BE2C (cell line): ENCODE measurements at regions not wholly inside any gene's neighbourhood (a gene's known extent, or its start where the extent isn't known, plus 50 kb on each side); places are given as distances from the start of the nearest gene placed in this dataset.

Experiments
- DNase-seq: peaks from one replicate; pipeline ENCODE4 v3.0.0-alpha.2; 2020
- H3K27me3 ChIP-seq: fragments of 250-450 bp; sonication (Bioruptor Pico); 2 replicates; pipeline ENCODE4 v1.5.1; 2020; ENCODE audit warnings: mild to moderate bottlenecking
- H3K36me3 ChIP-seq: fragments of 250-450 bp; sonication (Bioruptor Pico); 2 replicates; pipeline ENCODE4 v1.5.1; 2020; ENCODE audit warnings: mild to moderate bottlenecking
- H3K4me1 ChIP-seq: fragments of 250-450 bp; sonication (Bioruptor Pico); 2 replicates; pipeline ENCODE4 v1.5.1; 2020
- H3K4me3 ChIP-seq: 2 replicates; pipeline ENCODE4 v1.5.1; 2011; ENCODE audit warnings: low read depth, low read length
- H3K9me3 ChIP-seq: fragments of 250-450 bp; sonication (Bioruptor Pico); 2 replicates; pipeline ENCODE4 v1.5.1; 2020
- TF ChIP-seq, protein P1 (sequence below): IDR thresholded peaks from 2 replicates; pipeline ENCODE4 v1.5.1; 2012; ENCODE audit warnings: mild to moderate bottlenecking, low read depth, low read length

DNA sequence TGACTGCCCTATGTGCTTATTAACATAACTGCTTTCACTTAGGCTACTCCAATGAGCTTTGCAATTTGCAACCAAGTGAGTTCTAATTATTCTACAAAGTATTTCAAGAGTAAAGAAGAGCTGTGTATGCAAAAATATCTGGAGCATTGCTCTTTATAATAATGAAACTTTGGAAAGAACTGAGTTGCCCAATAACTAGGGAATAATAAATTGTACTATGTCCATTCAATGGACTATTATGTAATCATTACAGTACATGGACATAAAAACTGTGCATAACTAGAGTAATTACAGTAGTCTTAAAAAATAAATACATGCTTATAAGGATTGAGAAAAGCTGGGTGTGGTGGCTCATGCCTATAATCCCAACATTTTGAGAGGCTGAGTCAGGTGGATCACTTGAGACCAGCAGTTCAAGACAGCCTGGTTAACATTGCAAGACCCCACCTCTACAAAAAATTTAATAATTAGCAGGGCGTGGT, 70.3 kb upstream of the JAK1 start:
- Histone ChIP-seq H3K4me3 (no peak overlapping the region), H3K9me3 (no peaks in the 10 kb centered on the region), H3K4me1 (no peaks in the 10 kb centered on the region), H3K27me3 (no peaks in the 10 kb centered on the region), H3K36me3 (no peaks in the 10 kb centered on the region)
- DNase-seq = no peak
- TF ChIP-seq, protein P1, sequence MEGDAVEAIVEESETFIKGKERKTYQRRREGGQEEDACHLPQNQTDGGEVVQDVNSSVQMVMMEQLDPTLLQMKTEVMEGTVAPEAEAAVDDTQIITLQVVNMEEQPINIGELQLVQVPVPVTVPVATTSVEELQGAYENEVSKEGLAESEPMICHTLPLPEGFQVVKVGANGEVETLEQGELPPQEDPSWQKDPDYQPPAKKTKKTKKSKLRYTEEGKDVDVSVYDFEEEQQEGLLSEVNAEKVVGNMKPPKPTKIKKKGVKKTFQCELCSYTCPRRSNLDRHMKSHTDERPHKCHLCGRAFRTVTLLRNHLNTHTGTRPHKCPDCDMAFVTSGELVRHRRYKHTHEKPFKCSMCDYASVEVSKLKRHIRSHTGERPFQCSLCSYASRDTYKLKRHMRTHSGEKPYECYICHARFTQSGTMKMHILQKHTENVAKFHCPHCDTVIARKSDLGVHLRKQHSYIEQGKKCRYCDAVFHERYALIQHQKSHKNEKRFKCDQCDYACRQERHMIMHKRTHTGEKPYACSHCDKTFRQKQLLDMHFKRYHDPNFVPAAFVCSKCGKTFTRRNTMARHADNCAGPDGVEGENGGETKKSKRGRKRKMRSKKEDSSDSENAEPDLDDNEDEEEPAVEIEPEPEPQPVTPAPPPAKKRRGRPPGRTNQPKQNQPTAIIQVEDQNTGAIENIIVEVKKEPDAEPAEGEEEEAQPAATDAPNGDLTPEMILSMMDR = no peak

DNA sequence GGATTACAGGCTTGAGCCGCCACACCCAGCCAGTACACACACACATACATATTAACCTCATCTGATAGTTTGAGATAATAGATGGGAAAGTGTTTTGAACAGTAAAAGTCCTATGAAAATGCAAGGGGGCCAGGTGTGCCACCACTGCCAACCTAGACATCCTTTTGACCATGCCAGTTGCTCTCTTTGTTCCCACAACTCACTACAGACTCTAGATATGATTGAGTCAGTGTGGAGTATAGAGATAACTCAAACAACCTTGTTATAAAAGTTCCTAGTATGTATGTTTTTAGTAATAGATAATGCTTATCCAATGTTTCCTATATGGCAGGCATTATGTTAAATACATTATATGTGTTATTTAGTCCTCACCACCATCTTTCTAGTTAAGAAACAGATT, 72.7 kb upstream of the JAK1 start:
- no peaks in the 10 kb centered on the region for H3K36me3 ChIP-seq
- no peak overlapping the region for H3K4me3 ChIP-seq
- DNase-seq = no peak
- no peaks in the 10 kb centered on the region for H3K9me3 ChIP-seq
- H3K4me1 ChIP-seq = no peaks in the 10 kb centered on the region
- H3K27me3 ChIP-seq = no peaks in the 10 kb centered on the region
- TF ChIP-seq, protein P1 = no peak

DNA sequence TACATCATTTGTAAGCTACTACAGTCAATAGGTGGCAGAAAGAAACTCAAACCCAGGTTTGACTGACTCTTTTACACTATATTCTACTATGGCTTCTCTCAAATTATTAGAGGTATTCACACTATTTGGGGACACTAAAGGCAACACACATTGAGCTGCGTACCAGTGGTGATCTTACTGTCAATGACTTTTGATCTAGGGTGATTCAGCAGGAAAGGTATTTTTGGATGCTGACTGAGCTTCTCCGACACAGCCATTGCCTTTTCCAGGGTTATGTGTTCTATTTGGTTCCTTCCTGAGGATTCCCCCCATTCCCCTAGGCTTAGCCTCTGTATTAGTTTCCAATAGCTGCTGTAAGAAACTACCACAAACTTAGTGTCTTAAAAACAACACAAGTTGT, 73.2 kb upstream of the JAK1 start:
- no peaks in the 10 kb centered on the region for H3K27me3 ChIP-seq
- TF ChIP-seq, protein P1 = no peak
- no peak for DNase-seq
- H3K4me1 ChIP-seq = no peaks in the 10 kb centered on the region
- H3K9me3 ChIP-seq = no peaks in the 10 kb centered on the region
- H3K4me3 ChIP-seq = no peak overlapping the region
- no peaks in the 10 kb centered on the region for H3K36me3 ChIP-seq

DNA sequence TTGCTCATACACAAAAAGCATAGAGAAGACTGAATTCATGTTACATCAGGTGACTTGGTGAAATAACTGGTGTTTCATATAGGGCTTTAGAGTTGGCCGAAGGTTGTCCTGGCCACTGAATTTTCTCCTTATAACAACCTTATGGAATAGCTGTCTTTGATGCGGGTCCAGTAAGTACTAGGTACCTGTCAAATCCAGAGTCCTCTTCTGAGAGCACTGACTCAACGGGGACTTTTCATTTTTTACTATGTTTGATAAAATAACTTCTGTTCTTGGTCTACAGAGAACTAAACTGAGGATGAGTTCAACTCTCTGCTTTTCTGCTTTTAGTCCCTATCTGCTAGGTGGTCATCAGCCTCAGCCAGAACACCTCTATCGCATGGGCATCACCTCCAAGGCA, 76.1 kb upstream of the JAK1 start:
- Histone ChIP-seq H3K4me1 (no peaks in the 10 kb centered on the region), H3K36me3 (no peaks in the 10 kb centered on the region)

DNA sequence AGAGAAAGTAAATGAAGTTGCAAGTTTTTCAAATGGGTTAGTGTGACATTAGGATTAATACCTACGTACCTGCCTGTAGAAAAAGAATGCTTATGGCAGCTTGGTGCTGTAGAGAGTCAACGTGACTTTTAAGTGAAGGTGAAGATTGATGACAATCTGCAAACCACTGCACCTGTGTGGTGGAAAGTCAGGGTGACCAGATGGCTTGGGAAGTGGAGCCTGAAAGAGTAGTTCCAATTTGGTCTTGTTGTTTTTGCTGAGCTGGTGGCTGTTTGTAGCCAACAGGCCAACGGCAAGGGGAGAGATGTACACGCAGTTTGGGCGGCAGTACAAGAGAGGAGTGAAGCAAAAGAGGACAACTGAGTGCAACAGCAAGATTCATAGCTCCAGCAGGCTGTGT, 78.1 kb upstream of the JAK1 start:
- Histone ChIP-seq H3K4me1 (no peaks in the 10 kb centered on the region), H3K4me3 (no peak overlapping the region), H3K9me3 (no peaks in the 10 kb centered on the region), H3K27me3 (no peaks in the 10 kb centered on the region), H3K36me3 (no peaks in the 10 kb centered on the region)
- TF ChIP-seq, protein P1 = no peak
- no peak for DNase-seq

More for the DNA sequence above, 76.1 kb upstream of the JAK1 start:
- no peak overlapping the region for H3K4me3 ChIP-seq
- TF ChIP-seq, protein P1 = no peak
- no peak for DNase-seq
- no peaks in the 10 kb centered on the region for H3K27me3 ChIP-seq
- no peaks in the 10 kb centered on the region for H3K9me3 ChIP-seq

DNA sequence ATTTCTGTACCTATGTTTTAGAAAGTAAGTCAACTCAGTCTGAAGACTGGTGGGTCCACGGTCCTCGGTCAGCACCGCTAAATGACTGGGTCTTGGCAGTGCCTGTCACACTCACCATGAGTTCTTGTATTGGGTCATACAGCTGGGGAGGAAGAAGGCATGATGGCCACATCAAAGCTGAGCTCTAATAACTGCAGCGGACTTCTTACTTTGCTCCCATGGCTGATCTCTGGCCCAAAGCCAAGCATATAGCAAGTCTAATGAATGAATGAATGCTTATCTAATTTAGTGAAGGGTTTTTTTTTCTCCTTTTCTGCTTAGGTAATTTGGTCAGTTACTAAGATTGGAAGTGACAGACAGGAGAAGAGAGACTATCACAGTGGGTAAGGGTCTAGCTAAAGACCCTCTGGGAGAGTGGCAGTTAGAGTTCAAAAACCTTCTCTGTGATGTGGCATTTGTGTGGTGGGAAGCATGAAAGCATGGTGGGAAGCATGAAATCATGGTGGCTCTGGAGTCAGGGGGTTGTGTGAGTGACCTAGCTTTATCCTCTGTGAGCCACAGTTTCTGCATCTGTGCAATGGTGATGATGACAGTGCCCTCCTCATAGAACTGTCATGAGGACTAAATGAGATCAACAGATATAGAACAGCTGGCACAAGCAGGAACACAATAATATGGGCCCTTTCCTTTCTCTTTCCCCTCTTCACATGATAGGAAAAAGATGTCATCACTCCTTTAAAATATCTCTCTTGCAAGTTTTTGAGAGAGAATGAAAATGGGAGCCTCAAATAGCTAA, 78.9 kb upstream of the JAK1 start:
- no peaks in the 10 kb centered on the region for H3K9me3 ChIP-seq
- TF ChIP-seq, protein P1 = no peak
- H3K4me3 ChIP-seq = no peak overlapping the region
- DNase-seq = no peak
- H3K36me3 ChIP-seq = no peaks in the 10 kb centered on the region
- no peaks in the 10 kb centered on the region for H3K27me3 ChIP-seq
- H3K4me1 ChIP-seq = no peaks in the 10 kb centered on the region
